ENCODE measurements at regions not wholly inside any gene's neighbourhood (a gene's known extent, or its start where the extent isn't known, plus 50 kb on each side); places are given as distances from the start of the nearest gene placed in this dataset.

DNA sequence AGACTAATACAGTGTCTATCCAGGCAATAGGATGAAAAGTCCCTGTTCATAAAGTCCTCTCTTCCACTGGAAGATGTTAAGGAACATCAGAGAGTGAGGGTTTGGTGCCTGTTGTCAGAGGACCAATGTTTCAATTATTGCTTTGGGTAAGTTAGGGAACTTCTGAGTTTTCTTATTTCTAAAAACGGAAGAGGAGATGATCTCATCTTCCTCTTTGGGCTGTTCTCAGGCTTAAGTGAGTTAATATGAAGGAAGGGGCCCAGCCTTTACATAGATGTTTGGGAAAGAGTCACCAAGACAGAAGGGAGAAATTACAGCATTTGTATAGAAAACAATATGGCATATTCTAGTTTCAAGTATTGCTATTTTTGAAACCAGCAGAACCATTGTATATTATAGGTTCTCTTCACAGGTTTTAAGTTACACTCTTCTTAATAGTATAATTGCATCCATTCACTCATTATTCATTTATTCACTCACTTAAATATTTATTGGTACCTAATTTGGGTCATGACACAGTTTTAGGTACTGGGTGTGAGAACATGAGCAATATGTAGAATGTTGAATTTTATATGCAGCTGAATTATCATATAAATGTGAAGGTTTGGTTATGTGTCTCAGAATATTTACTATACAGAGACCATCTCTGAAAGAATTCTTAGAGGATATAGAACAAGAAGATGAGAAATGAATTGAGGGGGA, 68.5 kb upstream of the LRIG3 start:
- Mint-ChIP-seq H3K9me3 (peaks cover 4% of the 10 kb centered on the region), H3K27me3 (no peaks in the 10 kb centered on the region), H3K27ac (no peak overlapping the region), H3K36me3 (ENCODE audit: low read depth) (no peaks in the 10 kb centered on the region), H3K4me1 (no peaks in the 10 kb centered on the region), H3K4me3 (no peak overlapping the region)
- intact Hi-C loops (cut with micrococcal nuclease): no loop called here
- DNase-seq: no peak

DNA sequence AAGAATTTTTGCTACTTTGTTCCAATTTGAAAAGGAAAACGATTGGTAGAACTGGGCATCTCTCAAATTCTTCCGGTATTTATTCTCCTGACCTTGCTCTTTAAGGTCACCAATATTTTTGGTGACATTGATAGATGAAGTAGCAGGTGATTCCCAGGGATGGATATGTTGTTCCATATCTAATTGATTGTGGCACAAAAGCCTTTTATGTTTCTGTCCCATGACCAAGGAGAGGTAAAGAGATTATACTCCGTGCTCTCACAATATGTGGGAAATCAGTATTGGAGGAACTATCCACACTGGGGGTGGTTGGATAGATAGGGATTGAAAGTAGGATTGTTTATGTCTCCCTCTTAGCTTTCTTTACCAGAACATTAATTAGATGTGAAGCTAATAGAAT, 61.7 kb upstream of the LRIG3 start:
- intact Hi-C loops (cut with micrococcal nuclease): no loop called here
- no peaks in the 10 kb centered on the region for H3K36me3 Mint-ChIP-seq (ENCODE audit: low read depth)
- H3K4me3 Mint-ChIP-seq: no peak overlapping the region
- no peak for DNase-seq
- H3K9me3 Mint-ChIP-seq: no peaks in the 10 kb centered on the region
- H3K27ac Mint-ChIP-seq: no peak overlapping the region
- H3K4me1 Mint-ChIP-seq: no peaks in the 10 kb centered on the region
- H3K27me3 Mint-ChIP-seq: no peaks in the 10 kb centered on the region

DNA sequence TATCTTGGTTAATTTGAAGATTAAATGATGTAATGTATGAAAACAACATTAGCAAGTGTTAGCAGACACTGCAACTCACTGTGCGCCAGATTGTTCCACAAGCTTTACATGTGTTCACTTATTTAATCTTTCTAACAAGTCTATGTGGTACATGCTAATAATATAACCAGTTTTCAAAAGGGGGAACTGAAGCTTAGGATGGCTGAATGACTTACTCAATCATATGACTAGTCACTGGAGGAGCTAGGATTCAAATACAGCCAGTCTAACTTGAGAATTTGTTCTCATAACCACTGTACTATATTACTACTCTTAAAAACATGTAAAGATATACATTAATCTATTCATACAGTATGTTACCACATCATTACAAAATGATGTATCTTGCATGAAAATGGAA, 60.5 kb upstream of the LRIG3 start:
- no peak overlapping the region for H3K4me3 Mint-ChIP-seq
- no peaks in the 10 kb centered on the region for H3K4me1 Mint-ChIP-seq
- no peaks in the 10 kb centered on the region for H3K36me3 Mint-ChIP-seq (ENCODE audit: low read depth)

DNA sequence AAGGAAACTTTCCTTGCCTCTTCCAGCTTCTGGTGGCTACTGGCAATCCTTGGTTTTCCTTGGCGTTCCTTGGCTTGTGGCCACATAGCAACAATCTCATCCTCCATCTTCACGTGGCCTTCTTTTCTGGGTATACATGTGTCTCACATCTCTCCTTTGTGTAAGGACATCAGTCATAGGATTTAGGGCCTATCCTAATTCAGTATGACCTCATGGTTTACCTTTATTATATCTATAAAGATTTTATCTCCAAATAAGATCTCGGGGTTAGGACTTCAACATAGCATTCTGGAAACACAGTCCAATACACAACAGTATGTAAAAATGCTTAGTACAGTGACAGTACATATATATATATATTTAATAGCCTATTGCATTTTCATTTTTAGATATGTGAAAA, 58.4 kb upstream of the LRIG3 start:
- intact Hi-C loops (cut with micrococcal nuclease): no loop called here

More for the DNA sequence above, 60.5 kb upstream of the LRIG3 start:
- Mint-ChIP-seq H3K27me3 (no peaks in the 10 kb centered on the region), H3K27ac (no peak overlapping the region), H3K9me3 (no peaks in the 10 kb centered on the region)
- no peak for DNase-seq
- intact Hi-C loops (cut with micrococcal nuclease): no loop called here

DNA sequence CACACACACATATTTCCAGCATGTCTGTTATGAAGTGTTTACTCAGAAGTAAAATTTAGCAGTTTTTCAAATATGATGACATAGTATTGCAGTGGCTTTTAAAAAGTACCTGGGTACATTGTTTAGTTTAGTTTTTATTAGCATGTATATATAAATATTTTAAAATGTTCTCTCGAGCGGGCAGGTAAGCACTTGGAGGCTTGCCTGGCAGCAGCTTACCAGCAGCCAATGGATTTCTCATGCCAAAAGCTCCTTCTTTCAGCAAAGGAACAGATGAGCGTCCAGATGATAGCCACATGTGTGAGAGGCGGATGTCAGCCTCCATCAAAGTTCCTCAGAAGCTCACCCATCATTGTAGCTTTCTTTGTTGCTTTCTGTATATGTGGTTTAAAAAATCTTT, 57.2 kb upstream of the LRIG3 start:
- H3K36me3 Mint-ChIP-seq (ENCODE audit: low read depth): no peaks in the 10 kb centered on the region
- H3K9me3 Mint-ChIP-seq: no peaks in the 10 kb centered on the region
- no peak overlapping the region for H3K4me3 Mint-ChIP-seq
- no peaks in the 10 kb centered on the region for H3K27me3 Mint-ChIP-seq
- no peak overlapping the region for H3K27ac Mint-ChIP-seq
- no peak for DNase-seq
- intact Hi-C loops (cut with micrococcal nuclease): no loop called here
- no peaks in the 10 kb centered on the region for H3K4me1 Mint-ChIP-seq

More for the DNA sequence above, 58.4 kb upstream of the LRIG3 start:
- H3K9me3 Mint-ChIP-seq: no peaks in the 10 kb centered on the region
- no peaks in the 10 kb centered on the region for H3K27me3 Mint-ChIP-seq
- no peak overlapping the region for H3K4me3 Mint-ChIP-seq
- no peak overlapping the region for H3K27ac Mint-ChIP-seq
- no peaks in the 10 kb centered on the region for H3K4me1 Mint-ChIP-seq
- DNase-seq: no peak
- H3K36me3 Mint-ChIP-seq (ENCODE audit: low read depth): no peaks in the 10 kb centered on the region

DNA sequence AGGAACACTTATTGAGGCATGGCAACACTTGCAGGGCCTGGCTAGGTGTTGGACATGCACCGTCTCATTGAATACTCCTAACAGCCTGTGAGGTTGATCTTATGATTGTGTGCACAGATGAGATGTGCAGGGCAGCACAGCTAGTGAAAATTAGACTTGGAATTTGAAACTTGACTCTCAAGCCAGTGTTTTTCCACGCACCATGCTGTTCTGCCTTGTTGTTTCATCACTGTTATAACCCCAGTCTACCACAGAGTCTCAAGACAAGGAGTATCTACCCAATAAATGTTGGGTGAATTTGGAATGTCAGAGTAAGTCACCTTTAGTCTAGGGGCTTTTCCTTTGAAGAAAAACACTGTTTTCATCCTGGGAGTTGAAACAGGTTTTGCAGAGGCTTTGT, 55.8 kb upstream of the LRIG3 start:
- Mint-ChIP-seq H3K4me3 (no peak overlapping the region), H3K9me3 (no peaks in the 10 kb centered on the region), H3K27me3 (no peaks in the 10 kb centered on the region), H3K27ac (no peak overlapping the region), H3K36me3 (ENCODE audit: low read depth) (no peaks in the 10 kb centered on the region), H3K4me1 (no peaks in the 10 kb centered on the region)
- intact Hi-C loops (cut with micrococcal nuclease): no loop called here
- DNase-seq: no peak
